IMR-90 (cell line): ENCODE measurements at regions not wholly inside any gene's neighbourhood (a gene's known extent, or its start where the extent isn't known, plus 50 kb on each side); places are given as distances from the start of the nearest gene placed in this dataset.

Source experiments
- ATAC-seq: fragments of 200-7000 bp; cut with Tn5 transposase; 2 replicates; pipeline ENCODE4 v1.9.1; 2020; ENCODE audit warnings: low read depth, mild to moderate bottlenecking, moderate library complexity
- BruUV-seq: library from RNA; stranded (reverse); fragments of 400-500 nt; replicated peaks from 2 replicates; lab custom pipeline; 2021; lab: Mats Ljungman, UMichigan
- CTCF ChIA-PET: fragments of 300-600 bp; formaldehyde crosslinking; extraction: SDS; loops from one replicate; lab custom pipeline; 2021; ENCODE audit warnings: antibody characterized with exemption; lab: Yijun Ruan, JAX
- POLR2A ChIA-PET: fragments of 300-600 bp; sonication (Branson Sonifier 250); formaldehyde crosslinking; loops from one replicate; lab custom pipeline; 2022; ENCODE audit warnings: antibody characterized with exemption; ENCODE audit not compliant: unreplicated experiment; lab: Charles Lee
- DNase-seq: peaks from one replicate; pipeline ENCODE4 v3.0.0; 2013
- H2AFZ ChIP-seq: replicated peaks from 2 replicates; pipeline ENCODE3; 2013; ENCODE audit warnings: low read length, mild to moderate bottlenecking; ENCODE audit not compliant: poor library complexity
- H2AK5ac ChIP-seq: 2 replicates; pipeline ENCODE4 v1.6.1; 2013; ENCODE audit warnings: low read depth, low read length, inconsistent platforms
- H2AK9ac ChIP-seq: replicated peaks from 2 replicates; pipeline ENCODE3; 2013; ENCODE audit warnings: mild to moderate bottlenecking, low read depth, low read length, moderate library complexity; ENCODE audit not compliant: poor library complexity
- H2BK120ac ChIP-seq: 2 replicates; pipeline ENCODE4 v1.6.1; 2013; ENCODE audit warnings: low read depth, low read length, inconsistent platforms
- H2BK15ac ChIP-seq: 3 replicates; pipeline ENCODE4 v1.6.1; 2013; ENCODE audit warnings: low read depth, low read length, inconsistent platforms
- H2BK20ac ChIP-seq: 2 replicates; pipeline ENCODE4 v1.6.1; 2013; ENCODE audit warnings: low read depth, mild to moderate bottlenecking, inconsistent platforms, low read length, moderate library complexity
- H2BK5ac ChIP-seq: 2 replicates; pipeline ENCODE4 v1.6.1; 2013; ENCODE audit warnings: mild to moderate bottlenecking, low read depth, low read length, inconsistent platforms; ENCODE audit not compliant: poor library complexity, severe bottlenecking
- H3K14ac ChIP-seq: replicated peaks from 2 replicates; pipeline ENCODE4 v1.6.1; 2013; ENCODE audit warnings: low read depth, low read length, inconsistent platforms
- H3K18ac ChIP-seq: 2 replicates; pipeline ENCODE4 v1.6.1; 2013; ENCODE audit warnings: low read depth, low read length, control low read depth
- H3K23ac ChIP-seq: 2 replicates; pipeline ENCODE4 v1.6.1; 2013; ENCODE audit warnings: low read depth, low read length, inconsistent platforms
- H3K27ac ChIP-seq: 2 replicates; pipeline ENCODE4 v1.5.1; 2013; ENCODE audit warnings: mild to moderate bottlenecking, control low read depth, low read length; ENCODE audit not compliant: insufficient read depth
- H3K27me3 ChIP-seq: 2 replicates; pipeline ENCODE4 v1.6.1; 2013; ENCODE audit warnings: low read length; ENCODE audit not compliant: control insufficient read depth, insufficient read depth
- H3K36me3 ChIP-seq: 2 replicates; pipeline ENCODE4 v1.6.1; 2013; ENCODE audit warnings: low read length, mixed read lengths; ENCODE audit not compliant: control insufficient read depth, insufficient read depth
- H3K4ac ChIP-seq: 2 replicates; pipeline ENCODE4 v1.6.1; 2013; ENCODE audit warnings: low read depth, low read length, inconsistent platforms
- H3K4me1 ChIP-seq: 2 replicates; pipeline ENCODE4 v1.6.1; 2013; ENCODE audit warnings: low read length, mixed read lengths; ENCODE audit not compliant: control insufficient read depth, insufficient read depth
- H3K4me2 ChIP-seq: 2 replicates; pipeline ENCODE4 v1.6.1; 2013; ENCODE audit warnings: low read depth, mild to moderate bottlenecking, control low read depth, low read length, moderate library complexity
- H3K4me3 ChIP-seq: 2 replicates; pipeline ENCODE4 v1.5.1; 2013; ENCODE audit warnings: low read depth, mild to moderate bottlenecking, control low read depth, low read length, moderate library complexity; ENCODE audit not compliant: insufficient read depth
- H3K56ac ChIP-seq: 2 replicates; pipeline ENCODE4 v1.6.1; 2013; ENCODE audit warnings: low read length, inconsistent platforms; ENCODE audit not compliant: insufficient read depth; ENCODE audit errors: extremely low read depth
- H3K79me1 ChIP-seq, 2 experiments: 2 replicates each; pipeline ENCODE4 v1.6.1; 2013; ENCODE audit warnings: low read length in 2 of 2, inconsistent platforms in 1 of 2, low read depth in 1 of 2
- H3K9ac ChIP-seq: 2 replicates; pipeline ENCODE4 v1.6.1; 2013; ENCODE audit warnings: low read depth, low read length, control low read depth
- H3K9me1 ChIP-seq: 2 replicates; pipeline ENCODE4 v1.6.1; 2013; ENCODE audit warnings: low read length, inconsistent platforms; ENCODE audit not compliant: insufficient read depth
- H3K9me3 ChIP-seq: 2 replicates; pipeline ENCODE4 v1.6.1; 2013; ENCODE audit warnings: low read length; ENCODE audit not compliant: control insufficient read depth, insufficient read depth
- H4K20me1 ChIP-seq: 2 replicates; pipeline ENCODE4 v1.6.1; 2013; ENCODE audit warnings: low read length, inconsistent platforms; ENCODE audit not compliant: insufficient read depth
- H4K5ac ChIP-seq: 2 replicates; pipeline ENCODE4 v1.6.1; 2013; ENCODE audit warnings: mild to moderate bottlenecking, low read depth, low read length, control low read depth
- H4K8ac ChIP-seq, 2 experiments: 2 replicates each; pipeline ENCODE4 v1.6.1; 2013; ENCODE audit warnings: low read depth in 2 of 2, low read length in 2 of 2, control low read depth in 1 of 2, inconsistent platforms in 1 of 2
- H4K91ac ChIP-seq: 2 replicates; pipeline ENCODE4 v1.6.1; 2013; ENCODE audit warnings: low read depth, low read length, inconsistent platforms; ENCODE audit not compliant: insufficient read depth
- CHD1 ChIP-seq: IDR thresholded peaks from 2 replicates; pipeline ENCODE4 v1.6.1; 2012; ENCODE audit warnings: low read depth, low read length, improper control_type of control experiment
- MXI1 ChIP-seq: IDR thresholded peaks from 2 replicates; pipeline ENCODE4 v1.6.1; 2012; ENCODE audit warnings: low read depth, mild to moderate bottlenecking, low read length, moderate library complexity, borderline replicate concordance
- RCOR1 ChIP-seq: IDR thresholded peaks from 2 replicates; pipeline ENCODE4 v1.6.1; 2012; ENCODE audit warnings: mild to moderate bottlenecking, low read length, improper control_type of control experiment; ENCODE audit not compliant: insufficient replicate concordance
- WGBS, 2 experiments: methylation state at CpG; one replicate each; pipeline versions ENCODE4 v1.1.5 to v1.1.7; 2013; ENCODE audit warnings: missing lambda C conversion rate in 2 of 2; ENCODE audit not compliant: insufficient read length in 1 of 2; ENCODE audit errors: extremely low coverage in 2 of 2; 5-methylcytosine and 5-hydroxymethylcytosine counted together
- dilution Hi-C: fragments of 300-500 bp; cut with HindIII; formaldehyde crosslinking; loops from one replicate; pipeline ENCODE4 v1.14.3; 2018; ENCODE audit warnings: low sequenced_read_pairs; ENCODE audit not compliant: unreplicated experiment
- in situ Hi-C: fragments of 300-500 bp; cut with MboI; formaldehyde crosslinking; loops from 3 replicates; pipeline ENCODE4 v1.14.3; 2019; ENCODE audit warnings: low sequenced_read_pairs, inconsistent platforms, mixed read lengths
- intact Hi-C: fragments of 100-400 bp; cut with micrococcal nuclease; formaldehyde crosslinking; loops from 2 replicates; pipeline ENCODE4 v1.10.0; 2022
- TF ChIP-seq, protein P1 (sequence below): conservative IDR thresholded peaks from 2 replicates; pipeline ENCODE4 v1.5.1; 2012; ENCODE audit warnings: mild to moderate bottlenecking, low read depth, low read length, improper control_type of control experiment
- TF ChIP-seq, protein P2 (sequence below): fragments of 150-350 bp; IDR thresholded peaks from 2 replicates; pipeline ENCODE4 v1.6.1; 2017; ENCODE audit warnings: mild to moderate bottlenecking, antibody characterized with exemption, low read length, low read depth

- no peak overlapping the region for H4K91ac ChIP-seq
- H4K8ac ChIP-seq = no peak overlapping the region
- H3K27me3 ChIP-seq = no peaks in the 10 kb centered on the region
- H4K20me1 ChIP-seq = no peaks in the 10 kb centered on the region
- H3K56ac ChIP-seq = no peak overlapping the region
- H3K4ac ChIP-seq = no peak overlapping the region
- H2AK9ac ChIP-seq = no peak overlapping the region
- no peak overlapping the region for H3K27ac ChIP-seq
- H2BK15ac ChIP-seq = no peak overlapping the region
- no peak overlapping the region for H3K9ac ChIP-seq
- ChIA-PET POLR2A (no interaction called here), CTCF (no interaction called here)
- no peak for TF ChIP-seq RCOR1
- TF ChIP-seq, protein P1, sequence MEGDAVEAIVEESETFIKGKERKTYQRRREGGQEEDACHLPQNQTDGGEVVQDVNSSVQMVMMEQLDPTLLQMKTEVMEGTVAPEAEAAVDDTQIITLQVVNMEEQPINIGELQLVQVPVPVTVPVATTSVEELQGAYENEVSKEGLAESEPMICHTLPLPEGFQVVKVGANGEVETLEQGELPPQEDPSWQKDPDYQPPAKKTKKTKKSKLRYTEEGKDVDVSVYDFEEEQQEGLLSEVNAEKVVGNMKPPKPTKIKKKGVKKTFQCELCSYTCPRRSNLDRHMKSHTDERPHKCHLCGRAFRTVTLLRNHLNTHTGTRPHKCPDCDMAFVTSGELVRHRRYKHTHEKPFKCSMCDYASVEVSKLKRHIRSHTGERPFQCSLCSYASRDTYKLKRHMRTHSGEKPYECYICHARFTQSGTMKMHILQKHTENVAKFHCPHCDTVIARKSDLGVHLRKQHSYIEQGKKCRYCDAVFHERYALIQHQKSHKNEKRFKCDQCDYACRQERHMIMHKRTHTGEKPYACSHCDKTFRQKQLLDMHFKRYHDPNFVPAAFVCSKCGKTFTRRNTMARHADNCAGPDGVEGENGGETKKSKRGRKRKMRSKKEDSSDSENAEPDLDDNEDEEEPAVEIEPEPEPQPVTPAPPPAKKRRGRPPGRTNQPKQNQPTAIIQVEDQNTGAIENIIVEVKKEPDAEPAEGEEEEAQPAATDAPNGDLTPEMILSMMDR = no peak
- TF ChIP-seq MXI1 = no peak
- no peak for TF ChIP-seq CHD1
- TF ChIP-seq, protein P2, sequence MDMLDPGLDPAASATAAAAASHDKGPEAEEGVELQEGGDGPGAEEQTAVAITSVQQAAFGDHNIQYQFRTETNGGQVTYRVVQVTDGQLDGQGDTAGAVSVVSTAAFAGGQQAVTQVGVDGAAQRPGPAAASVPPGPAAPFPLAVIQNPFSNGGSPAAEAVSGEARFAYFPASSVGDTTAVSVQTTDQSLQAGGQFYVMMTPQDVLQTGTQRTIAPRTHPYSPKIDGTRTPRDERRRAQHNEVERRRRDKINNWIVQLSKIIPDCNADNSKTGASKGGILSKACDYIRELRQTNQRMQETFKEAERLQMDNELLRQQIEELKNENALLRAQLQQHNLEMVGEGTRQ = no peak
- intact Hi-C loops = no loop called here
- no peak overlapping the region for H2AFZ ChIP-seq
- H2AK5ac ChIP-seq = no peak overlapping the region
- H3K79me1 ChIP-seq = no peaks in the 10 kb centered on the region
- no peaks in the 10 kb centered on the region for H3K36me3 ChIP-seq
- no peak overlapping the region for H3K4me3 ChIP-seq
- H3K4me1 ChIP-seq = no peaks in the 10 kb centered on the region
- no peak overlapping the region for H2BK120ac ChIP-seq
- DNase-seq (no peak), ATAC-seq (no peak)
- H2BK20ac ChIP-seq = no peak overlapping the region
- no peak overlapping the region for H4K5ac ChIP-seq
- peaks cover 34% of the 10 kb centered on the region for H3K9me3 ChIP-seq
- H3K9me1 ChIP-seq = no peaks in the 10 kb centered on the region
- H3K18ac ChIP-seq = no peak overlapping the region
- dilution Hi-C loops = no loop called here
- H3K23ac ChIP-seq = no peak overlapping the region
- no peak overlapping the region for H3K4me2 ChIP-seq
- H3K14ac ChIP-seq = no peak overlapping the region
- no TSS peak for BruUV-seq
- in situ Hi-C loops = no loop called here
- no CpG with 5 or more reads among the region's 4 CpGs for WGBS, 2 experiments
- no peak overlapping the region for H2BK5ac ChIP-seq
Measured at GRCh38 chr10:121425623-121426022, 172.6 kb downstream of the FGFR2 start.
